Endothelial cell of umbilical vein (primary cell): ENCODE measurements at regions not wholly inside any gene's neighbourhood (a gene's known extent, or its start where the extent isn't known, plus 50 kb on each side); places are given as distances from the start of the nearest gene placed in this dataset.

Experiments used
- BruUV-seq: library from RNA; stranded (reverse); fragments of 400-500 nt; replicated peaks from 2 replicates; lab custom pipeline; 2021; lab: Mats Ljungman, UMichigan
- CTCF ChIA-PET: fragments of 300-600, 350-600 bp; sonication (Branson Sonifier 250); formaldehyde crosslinking; loops from one replicate; lab custom pipeline; 2021; ENCODE audit warnings: antibody characterized with exemption, inconsistent platforms; lab: Charles Lee
- POLR2A ChIA-PET: fragments of 300-600, 350-600 bp; sonication (Branson Sonifier 250); formaldehyde crosslinking; loops from one replicate; lab custom pipeline; 2021; ENCODE audit warnings: antibody characterized with exemption, inconsistent platforms; lab: Charles Lee
- DNase-seq: peaks from one replicate; pipeline ENCODE4 v3.0.0-alpha.2; 2011; ENCODE audit warnings: low read depth, low spot score
- FAIRE-seq: peaks from 2 replicates; lab custom pipeline; 2011; peaks lifted over from hg19 to GRCh38; lab: Jason Lieb, UNC
- H2AFZ ChIP-seq: 2 replicates; pipeline ENCODE4 v1.6.0; 2012; ENCODE audit warnings: low read depth, low read length, control low read depth, inconsistent platforms
- H3K27ac ChIP-seq: 2 replicates; pipeline ENCODE4 v1.5.1; 2011; ENCODE audit warnings: low read depth, mild to moderate bottlenecking, control low read depth, low read length, moderate library complexity; ENCODE audit not compliant: insufficient read depth
- H3K27me3 ChIP-seq, 2 experiments: 2 replicates each; pipeline versions ENCODE4 v1.6.0 to v1.6.1; 2011; ENCODE audit warnings: low read length in 2 of 2, mixed read lengths in 1 of 2; ENCODE audit not compliant: control insufficient read depth in 2 of 2, insufficient read depth in 2 of 2
- H3K36me3 ChIP-seq, 2 experiments: 2 replicates in 1 of 2; 3 replicates in 1 of 2; pipeline ENCODE4 v1.5.1; 2011; ENCODE audit warnings: low read length in 2 of 2, mild to moderate bottlenecking in 1 of 2, moderate library complexity in 1 of 2; ENCODE audit not compliant: control insufficient read depth in 2 of 2, insufficient read depth in 2 of 2; ENCODE audit errors: extremely low read depth in 1 of 2
- H3K4me1 ChIP-seq: 3 replicates; pipeline ENCODE4 v1.5.1; 2011; ENCODE audit warnings: mild to moderate bottlenecking, low read length; ENCODE audit not compliant: control insufficient read depth, insufficient read depth; ENCODE audit errors: extremely low read depth
- H3K4me2 ChIP-seq: 2 replicates; pipeline ENCODE4 v1.6.1; 2011; ENCODE audit warnings: low read length, control low read depth, mixed read lengths; ENCODE audit not compliant: insufficient read depth
- H3K4me3 ChIP-seq, 3 experiments: fragments of 200-600 bp in 1 of 3; sonication (generic), shearing (Covaris generic) in 1 of 3; replicated peaks in 1 of 3; 2 replicates each; pipeline ENCODE4 v1.5.1; 2011 to 2016; ENCODE audit warnings: control low read depth in 3 of 3, low read length in 3 of 3, mild to moderate bottlenecking in 2 of 3, inconsistent platforms in 1 of 3, low read depth in 1 of 3, moderate library complexity in 1 of 3; ENCODE audit not compliant: insufficient read depth in 1 of 3
- H3K79me2 ChIP-seq: 2 replicates; pipeline ENCODE4 v1.6.0; 2012; ENCODE audit warnings: low read length, inconsistent platforms; ENCODE audit not compliant: control insufficient read depth, insufficient read depth
- H3K9ac ChIP-seq: replicated peaks from 2 replicates; pipeline ENCODE3; 2011; ENCODE audit warnings: low read length, control low read depth; ENCODE audit not compliant: insufficient read depth; ENCODE audit errors: extremely low read depth
- H3K9me1 ChIP-seq: replicated peaks from 3 replicates; pipeline ENCODE4 v1.6.0; 2011; ENCODE audit warnings: mild to moderate bottlenecking, low read length; ENCODE audit not compliant: control insufficient read depth, insufficient read depth; ENCODE audit errors: extremely low read depth
- H3K9me3 ChIP-seq: replicated peaks from 2 replicates; pipeline ENCODE4 v1.5.1; 2012; ENCODE audit warnings: low read length, inconsistent platforms; ENCODE audit not compliant: control insufficient read depth, insufficient read depth
- H4K20me1 ChIP-seq: replicated peaks from 2 replicates; pipeline ENCODE3; 2011; ENCODE audit warnings: mild to moderate bottlenecking, low read length; ENCODE audit not compliant: control insufficient read depth, insufficient read depth; ENCODE audit errors: extremely low read depth
- EZH2 ChIP-seq: IDR thresholded peaks from 2 replicates; pipeline ENCODE4 v1.6.1; 2012; ENCODE audit warnings: borderline replicate concordance, low read depth, mild to moderate bottlenecking, moderate library complexity, low read length, inconsistent platforms; ENCODE audit not compliant: severe bottlenecking
- FOS ChIP-seq: IDR thresholded peaks from 2 replicates; pipeline ENCODE4 v1.6.1; 2011; ENCODE audit warnings: mild to moderate bottlenecking, low read length, moderate library complexity, borderline replicate concordance; ENCODE audit not compliant: insufficient read depth
- GATA2 ChIP-seq: IDR thresholded peaks from 2 replicates; pipeline ENCODE4 v1.7.0; 2011; ENCODE audit warnings: low read depth, mild to moderate bottlenecking, moderate library complexity, mixed read lengths, low read length; ENCODE audit not compliant: insufficient read length, insufficient read depth
- JUN ChIP-seq: IDR thresholded peaks from 2 replicates; pipeline ENCODE4 v1.6.1; 2011; ENCODE audit warnings: borderline replicate concordance, low read depth; ENCODE audit not compliant: insufficient read length, insufficient read depth
- MYC ChIP-seq: IDR thresholded peaks from one replicate; pipeline ENCODE4 v1.6.1; 2011; ENCODE audit warnings: mild to moderate bottlenecking, low read depth, low read length
- POLR2A ChIP-seq: IDR thresholded peaks from 2 replicates; pipeline ENCODE4 v1.6.1; 2012; ENCODE audit warnings: low read depth, mild to moderate bottlenecking, control low read depth, low read length
- POLR2AphosphoS5 ChIP-seq: IDR thresholded peaks from 2 replicates; pipeline ENCODE4 v1.6.1; 2012; ENCODE audit warnings: low read depth, mild to moderate bottlenecking, control low read depth, low read length, moderate library complexity; ENCODE audit not compliant: insufficient read depth
- dilution Hi-C: fragments of 300-500 bp; cut with MboI; formaldehyde crosslinking; loops from one replicate; pipeline ENCODE4 v1.15.0; 2019; ENCODE audit warnings: low sequenced_read_pairs; ENCODE audit not compliant: extremely low pct_ligation_motif_present
- intact Hi-C: fragments of 100-400 bp; cut with micrococcal nuclease; formaldehyde crosslinking; loops from one replicate; pipeline ENCODE4 v1.10.0; 2022
- TF ChIP-seq, protein P1 (sequence below), 2 donors: IDR thresholded peaks; 1 replicate in 1 of 2; 2 replicates in 1 of 2; pipeline ENCODE4 v1.5.1; 2011; ENCODE audit warnings: low read length in 2 of 2, mild to moderate bottlenecking in 2 of 2, moderate library complexity in 2 of 2, control low read depth in 1 of 2, inconsistent platforms in 1 of 2, low read depth in 1 of 2; ENCODE audit not compliant: insufficient read depth in 1 of 2; ENCODE audit errors: extremely low read depth in 1 of 2
- TF ChIP-seq, protein P2 (sequence below): IDR thresholded peaks from 2 replicates; pipeline ENCODE4 v1.6.1; 2011; ENCODE audit not compliant: insufficient read depth, insufficient read length

DNA sequence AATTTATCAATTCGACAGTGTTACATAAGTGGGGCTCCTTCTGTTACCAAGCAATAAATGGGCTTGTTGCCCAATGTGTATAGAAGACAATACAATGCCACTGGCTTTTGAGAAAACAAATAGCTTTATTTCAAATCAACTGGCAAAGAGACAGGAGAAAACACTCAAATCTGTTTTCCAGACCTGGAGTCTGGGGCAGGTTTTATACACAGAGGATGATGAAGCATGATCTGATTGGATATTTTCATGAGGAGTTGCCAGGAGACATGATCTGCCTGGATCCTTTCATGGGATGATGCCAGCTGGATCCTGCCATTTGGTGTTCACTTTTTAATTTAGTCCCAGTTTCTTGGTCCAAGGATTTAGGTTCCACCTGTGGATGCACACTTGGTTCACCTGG is 287.9 kb downstream of the CXXC4 start:
- TF ChIP-seq FOS = no peak
- no peak for TF ChIP-seq POLR2A
- TF ChIP-seq POLR2AphosphoS5 = no peak
- TF ChIP-seq, protein P1, sequence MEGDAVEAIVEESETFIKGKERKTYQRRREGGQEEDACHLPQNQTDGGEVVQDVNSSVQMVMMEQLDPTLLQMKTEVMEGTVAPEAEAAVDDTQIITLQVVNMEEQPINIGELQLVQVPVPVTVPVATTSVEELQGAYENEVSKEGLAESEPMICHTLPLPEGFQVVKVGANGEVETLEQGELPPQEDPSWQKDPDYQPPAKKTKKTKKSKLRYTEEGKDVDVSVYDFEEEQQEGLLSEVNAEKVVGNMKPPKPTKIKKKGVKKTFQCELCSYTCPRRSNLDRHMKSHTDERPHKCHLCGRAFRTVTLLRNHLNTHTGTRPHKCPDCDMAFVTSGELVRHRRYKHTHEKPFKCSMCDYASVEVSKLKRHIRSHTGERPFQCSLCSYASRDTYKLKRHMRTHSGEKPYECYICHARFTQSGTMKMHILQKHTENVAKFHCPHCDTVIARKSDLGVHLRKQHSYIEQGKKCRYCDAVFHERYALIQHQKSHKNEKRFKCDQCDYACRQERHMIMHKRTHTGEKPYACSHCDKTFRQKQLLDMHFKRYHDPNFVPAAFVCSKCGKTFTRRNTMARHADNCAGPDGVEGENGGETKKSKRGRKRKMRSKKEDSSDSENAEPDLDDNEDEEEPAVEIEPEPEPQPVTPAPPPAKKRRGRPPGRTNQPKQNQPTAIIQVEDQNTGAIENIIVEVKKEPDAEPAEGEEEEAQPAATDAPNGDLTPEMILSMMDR (IDR thresholded peaks at IDR 0.05; ENCODE audit: extremely low read depth in 1 of 2, insufficient read depth in 1 of 2, low read depth in 1 of 2, low read length in 2 of 2) = no peak
- no peak for TF ChIP-seq MYC
- TF ChIP-seq, protein P2, sequence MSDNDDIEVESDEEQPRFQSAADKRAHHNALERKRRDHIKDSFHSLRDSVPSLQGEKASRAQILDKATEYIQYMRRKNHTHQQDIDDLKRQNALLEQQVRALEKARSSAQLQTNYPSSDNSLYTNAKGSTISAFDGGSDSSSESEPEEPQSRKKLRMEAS = no peak
- TF ChIP-seq GATA2 = no peak
- TF ChIP-seq JUN = no peak
- no peak for TF ChIP-seq EZH2
- Histone ChIP-seq H3K27me3 (no peaks in the 10 kb centered on the region), H3K4me2 (no peak overlapping the region), H3K4me3 (no peak overlapping the region), H2AFZ (no peak overlapping the region), H3K36me3 (no peaks in the 10 kb centered on the region), H4K20me1 (no peaks in the 10 kb centered on the region), H3K27ac (no peak overlapping the region), H3K4me1 (no peaks in the 10 kb centered on the region), H3K9ac (no peak overlapping the region), H3K9me1 (no peaks in the 10 kb centered on the region), H3K9me3 (peaks cover 2% of the 10 kb centered on the region), H3K79me2 (no peaks in the 10 kb centered on the region)
- dilution Hi-C loops = no loop called here
- ChIA-PET CTCF (no interaction called here), POLR2A (no interaction called here)
- DNase-seq = no peak
- no peak for FAIRE-seq
- intact Hi-C loops = no loop called here
- BruUV-seq = no TSS peak
